Fibroblast of lung (primary cell): ENCODE measurements at regions not wholly inside any gene's neighbourhood (a gene's known extent, or its start where the extent isn't known, plus 50 kb on each side); places are given as distances from the start of the nearest gene placed in this dataset.

Experiments
- CTCF ChIP-seq, 2 donors: IDR thresholded peaks in 1 of 2; conservative IDR thresholded peaks in 1 of 2; 1 replicate in 1 of 2; 2 replicates in 1 of 2; pipeline ENCODE4 v1.5.1; 2011 to 2012; ENCODE audit warnings: low read length in 2 of 2, control low read depth in 1 of 2, inconsistent platforms in 1 of 2, low read depth in 1 of 2, mild to moderate bottlenecking in 1 of 2
- EZH2 ChIP-seq: IDR thresholded peaks from 2 replicates; pipeline ENCODE4 v1.5.1; 2012; ENCODE audit warnings: low read length, control low read depth, mild to moderate bottlenecking; ENCODE audit errors: missing control alignments

- TF ChIP-seq CTCF (conservative IDR thresholded peaks at IDR 0.05 in 1 of 2, IDR thresholded peaks at IDR 0.05 in 1 of 2; ENCODE audit: low read depth in 1 of 2, low read length in 2 of 2) (no peak), EZH2 (no peak)
Observed at GRCh38 chr13:31049083-31049482, 112.6 kb downstream of the HSPH1 start.
